CD14-positive monocyte (primary cell): ENCODE measurements at regions not wholly inside any gene's neighbourhood (a gene's known extent, or its start where the extent isn't known, plus 50 kb on each side); places are given as distances from the start of the nearest gene placed in this dataset.

Source experiments
- DNase-seq, 3 donors: peaks; one replicate each; pipeline ENCODE4 v3.0.0-alpha.2; 2011 to 2022
- H2AFZ ChIP-seq: 2 replicates; pipeline ENCODE4 v1.6.0; 2012; ENCODE audit warnings: mild to moderate bottlenecking, low read depth, low read length, inconsistent platforms; ENCODE audit not compliant: insufficient read depth, poor library complexity, severe bottlenecking
- H3K27ac ChIP-seq, 2 donors: 1 replicate in 1 of 2; 2 replicates in 1 of 2; pipeline ENCODE4 v1.5.1; 2012 to 2013; ENCODE audit warnings: low read length in 2 of 2, control low read depth in 1 of 2, inconsistent platforms in 1 of 2, low read depth in 1 of 2, mild to moderate bottlenecking in 1 of 2
- H3K27me3 ChIP-seq, 2 donors: one replicate each; pipeline versions ENCODE4 v1.6.0 to v1.6.1; 2011 to 2013; ENCODE audit warnings: low read length in 2 of 2; ENCODE audit not compliant: control insufficient read depth in 2 of 2, insufficient read depth in 2 of 2
- H3K36me3 ChIP-seq, 2 donors: replicated peaks in 1 of 2; 1 replicate in 1 of 2; 2 replicates in 1 of 2; pipeline versions ENCODE4 v1.5.1 to v1.6.1; 2012 to 2013; ENCODE audit warnings: low read length in 2 of 2, control low read depth in 1 of 2, inconsistent platforms in 1 of 2, mild to moderate bottlenecking in 1 of 2; ENCODE audit not compliant: insufficient read depth in 2 of 2, control insufficient read depth in 1 of 2
- H3K4me1 ChIP-seq, 2 donors: 1 replicate in 1 of 2; 2 replicates in 1 of 2; pipeline versions ENCODE4 v1.5.1 to v1.6.1; 2012 to 2013; ENCODE audit warnings: low read length in 2 of 2, control low read depth in 1 of 2, inconsistent platforms in 1 of 2, mild to moderate bottlenecking in 1 of 2, moderate library complexity in 1 of 2; ENCODE audit not compliant: insufficient read depth in 2 of 2, control insufficient read depth in 1 of 2
- H3K4me2 ChIP-seq: replicated peaks from 2 replicates; pipeline ENCODE3; 2012; ENCODE audit warnings: low read length, moderate library complexity, mild to moderate bottlenecking; ENCODE audit not compliant: poor library complexity, severe bottlenecking; ENCODE audit errors: extremely low read depth
- H3K4me3 ChIP-seq, 3 experiments: fragments of 200-600 bp in 1 of 3; sonication (generic) in 1 of 3; replicated peaks in 1 of 3; 1 replicate in 2 of 3; 2 replicates in 1 of 3; pipeline ENCODE4 v1.5.1; 2011 to 2013; ENCODE audit warnings: low read length in 3 of 3, mild to moderate bottlenecking in 3 of 3, control low read depth in 2 of 3, low read depth in 2 of 3, inconsistent platforms in 1 of 3, moderate library complexity in 1 of 3
- H3K79me2 ChIP-seq: 2 replicates; pipeline ENCODE4 v1.6.0; 2012; ENCODE audit warnings: mild to moderate bottlenecking, control low read depth, inconsistent platforms, low read length, moderate library complexity; ENCODE audit not compliant: insufficient read depth
- H3K9ac ChIP-seq: 2 replicates; pipeline ENCODE4 v1.6.0; 2017; ENCODE audit warnings: low read length, mild to moderate bottlenecking; ENCODE audit not compliant: insufficient read depth, poor library complexity, severe bottlenecking
- H3K9me3 ChIP-seq, 2 donors: replicated peaks in 1 of 2; 1 replicate in 1 of 2; 2 replicates in 1 of 2; pipeline versions ENCODE4 v1.5.1 to v1.6.1; 2012 to 2013; ENCODE audit warnings: low read length in 2 of 2, control low read depth in 1 of 2; ENCODE audit not compliant: control insufficient read depth in 1 of 2, insufficient read depth in 1 of 2
- H4K20me1 ChIP-seq: 2 replicates; pipeline ENCODE4 v1.6.0; 2012; ENCODE audit warnings: mild to moderate bottlenecking, low read length, control low read depth, moderate library complexity; ENCODE audit not compliant: insufficient read depth
- H3K27ac Mint-ChIP-seq, 7 donors: one replicate each; pipeline ENCODE4 v1.8.0; 2020; ENCODE audit warnings: mild to moderate bottlenecking in 7 of 7, mixed read lengths in 7 of 7, moderate library complexity in 6 of 7, inconsistent platforms in 2 of 7
- H3K27me3 Mint-ChIP-seq, 3 donors: one replicate each; pipeline ENCODE4 v1.8.0; 2021 to 2022; ENCODE audit warnings: low read depth in 3 of 3, mild to moderate bottlenecking in 3 of 3, mixed read lengths in 3 of 3, moderate library complexity in 3 of 3, inconsistent platforms in 1 of 3
- H3K36me3 Mint-ChIP-seq, 2 donors: one replicate each; pipeline ENCODE4 v1.8.0; 2020; ENCODE audit warnings: mixed read lengths in 2 of 2, inconsistent platforms in 1 of 2, mild to moderate bottlenecking in 1 of 2
- H3K4me1 Mint-ChIP-seq: one replicate; pipeline ENCODE4 v1.8.0; 2020; ENCODE audit warnings: mild to moderate bottlenecking, mixed read lengths
- H3K4me3 Mint-ChIP-seq, 2 donors: one replicate each; pipeline ENCODE4 v1.8.0; 2020; ENCODE audit warnings: mild to moderate bottlenecking in 2 of 2, mixed read lengths in 2 of 2, moderate library complexity in 1 of 2
- H3K9me3 Mint-ChIP-seq, 7 donors: one replicate each; pipeline ENCODE4 v1.8.0; 2020 to 2022; ENCODE audit warnings: mixed read lengths in 7 of 7, mild to moderate bottlenecking in 6 of 7, moderate library complexity in 6 of 7, inconsistent platforms in 2 of 7
- CTCF ChIP-seq: fragments of 200-600 bp; IDR thresholded peaks from one replicate; pipeline ENCODE4 v1.8.0; 2022; ENCODE audit warnings: antibody characterized with exemption, mild to moderate bottlenecking
- WGBS: methylation state at CpG from one replicate; pipeline ENCODE4 v1.1.5; 2013; ENCODE audit warnings: missing lambda C conversion rate; ENCODE audit not compliant: insufficient coverage; 5-methylcytosine and 5-hydroxymethylcytosine counted together
- intact Hi-C, 2 donors: fragments of 100-400 bp; cut with micrococcal nuclease; formaldehyde crosslinking; loops; one replicate each; pipeline versions ENCODE4 v1.15.0 to v1.15.1; 2023

GRCh38 chr4:123826896-123827295 lies 430.3 kb downstream of the SPRY1 start:
- no peaks in the 10 kb centered on the region for H4K20me1 ChIP-seq
- H3K36me3 ChIP-seq, result no peaks in the 10 kb centered on the region
- intact Hi-C loops, result no loop called here
- H3K79me2 ChIP-seq, result no peaks in the 10 kb centered on the region
- Mint-ChIP-seq H3K27ac (no peak overlapping the region), H3K4me1 (peaks cover 2% of the 10 kb centered on the region), H3K36me3 (no peaks in the 10 kb centered on the region), H3K4me3 (no peak overlapping the region), H3K9me3 (peaks cover 0 to 3% (median 0%) of the 10 kb centered on the region in 7 donors), H3K27me3 (peaks cover 0 to 2% (median 0%) of the 10 kb centered on the region in 3 donors)
- no peak overlapping the region for H3K27ac ChIP-seq
- WGBS, result 100% methylated on average over 2 of the region's 2 CpGs
- DNase-seq, result no peak
- no peaks in the 10 kb centered on the region for H3K9me3 ChIP-seq
- H3K9ac ChIP-seq, result no peak overlapping the region
- no peak for TF ChIP-seq CTCF
- no peak overlapping the region for H3K4me3 ChIP-seq
- H3K4me2 ChIP-seq, result no peak overlapping the region
- H3K27me3 ChIP-seq, result no peaks in the 10 kb centered on the region
- no peaks in the 10 kb centered on the region for H3K4me1 ChIP-seq
- H2AFZ ChIP-seq, result no peak overlapping the region

GRCh38 chr4:123827511-123827910 lies 430.9 kb downstream of the SPRY1 start:
- Mint-ChIP-seq H3K4me3 (no peak overlapping the region), H3K27ac (no peak overlapping the region), H3K36me3 (no peaks in the 10 kb centered on the region), H3K9me3 (peaks cover 0 to 3% (median 0%) of the 10 kb centered on the region in 7 donors), H3K4me1 (peaks cover 2% of the 10 kb centered on the region), H3K27me3 (peaks cover 0 to 2% (median 0%) of the 10 kb centered on the region in 3 donors)
- Histone ChIP-seq H3K79me2 (no peaks in the 10 kb centered on the region), H3K4me2 (no peak overlapping the region), H3K9me3 (no peaks in the 10 kb centered on the region), H3K36me3 (no peaks in the 10 kb centered on the region), H3K4me1 (no peaks in the 10 kb centered on the region), H3K9ac (no peak overlapping the region), H4K20me1 (no peaks in the 10 kb centered on the region), H3K4me3 (no peak overlapping the region), H3K27ac (no peak overlapping the region), H3K27me3 (no peaks in the 10 kb centered on the region), H2AFZ (no peak overlapping the region)
- no peak for TF ChIP-seq CTCF
- no peak for DNase-seq
- intact Hi-C loops, result no loop called here
- no CpG with 5 or more reads among the region's 2 CpGs for WGBS
